ENCODE measurements at regions not wholly inside any gene's neighbourhood (a gene's known extent, or its start where the extent isn't known, plus 50 kb on each side); places are given as distances from the start of the nearest gene placed in this dataset.

GRCh38 chr5:139743804-139744203 lies 51.8 kb upstream of the PSD2 start:
- Histone ChIP-seq H3K4me3 (ENCODE audit: low read length) (no peak overlapping the region), H3K27ac (ENCODE audit: low read depth, low read length) (no peak overlapping the region), H3K27me3 (ENCODE audit: insufficient read depth, low read length) (peaks cover 26% of the 10 kb centered on the region), H3K9ac (ENCODE audit: low read depth, low read length) (no peak overlapping the region), H3K36me3 (ENCODE audit: insufficient read depth, low read length) (no peaks in the 10 kb centered on the region), H3K9me3 (ENCODE audit: insufficient read depth, low read depth, low read length) (no peaks in the 10 kb centered on the region), H3K4me1 (ENCODE audit: insufficient read depth, low read length) (peaks cover 31% of the 10 kb centered on the region)
- 86% methylated on average over 2 of the region's 2 CpGs for WGBS

- no peak overlapping the region for H3K9ac ChIP-seq (ENCODE audit: low read depth, low read length)
- peaks cover 34% of the 10 kb centered on the region for H3K27me3 ChIP-seq (ENCODE audit: insufficient read depth, low read length)
- no peak overlapping the region for H3K4me3 ChIP-seq (ENCODE audit: low read length)
- H3K36me3 ChIP-seq (ENCODE audit: insufficient read depth, low read length): no peaks in the 10 kb centered on the region
- peaks cover 34% of the 10 kb centered on the region for H3K4me1 ChIP-seq (ENCODE audit: insufficient read depth, low read length)
- H3K9me3 ChIP-seq (ENCODE audit: insufficient read depth, low read depth, low read length): no peaks in the 10 kb centered on the region
- no peak overlapping the region for H3K27ac ChIP-seq (ENCODE audit: low read depth, low read length)
- WGBS: 80% methylated on average over 11 of the region's 12 CpGs
Observed at GRCh38 chr5:139744471-139745131, 51.0 kb upstream of the PSD2 start.

GRCh38 chr5:139745132-139745799 lies 50.3 kb upstream of the PSD2 start:
- WGBS: 12% methylated on average over 17 of the region's 17 CpGs
- Histone ChIP-seq H3K9me3 (ENCODE audit: insufficient read depth, low read depth, low read length) (no peaks in the 10 kb centered on the region), H3K9ac (ENCODE audit: low read depth, low read length) (no peak overlapping the region), H3K4me1 (ENCODE audit: insufficient read depth, low read length) (peaks cover 34% of the 10 kb centered on the region), H3K27me3 (ENCODE audit: insufficient read depth, low read length) (peaks cover 38% of the 10 kb centered on the region), H3K4me3 (ENCODE audit: low read length) (peak overlapping the region; percentile 53; the same call in 1 of the 2 replicates), H3K36me3 (ENCODE audit: insufficient read depth, low read length) (no peaks in the 10 kb centered on the region), H3K27ac (ENCODE audit: low read depth, low read length) (peak overlapping the region; percentile 1; the same call in 1 of the 2 replicates)

GRCh38 chr5:139745800-139746690 lies 49.6 kb upstream of the PSD2 start:
- Histone ChIP-seq H3K9ac (ENCODE audit: low read depth, low read length) (no peak overlapping the region), H3K4me1 (ENCODE audit: insufficient read depth, low read length) (peaks cover 34% of the 10 kb centered on the region), H3K27ac (ENCODE audit: low read depth, low read length) (peak overlapping the region; percentile 1; the same call in 1 of the 2 replicates), H3K27me3 (ENCODE audit: insufficient read depth, low read length) (peaks cover 46% of the 10 kb centered on the region), H3K36me3 (ENCODE audit: insufficient read depth, low read length) (no peaks in the 10 kb centered on the region), H3K4me3 (ENCODE audit: low read length) (peak overlapping the region; percentile 53), H3K9me3 (ENCODE audit: insufficient read depth, low read depth, low read length) (no peaks in the 10 kb centered on the region)
- WGBS: 2% methylated on average over 44 of the region's 44 CpGs

All from HUES64 (cell line).